ENCODE measurements at regions not wholly inside any gene's neighbourhood (a gene's known extent, or its start where the extent isn't known, plus 50 kb on each side); places are given as distances from the start of the nearest gene placed in this dataset.

GRCh38 chr20:63073738-63074065, 66.9 kb upstream of the BHLHE23 start:
- Histone ChIP-seq H2AK5ac (ENCODE audit: low read depth, low read length) (no peak overlapping the region), H2AFZ (ENCODE audit: low read length) (no peak overlapping the region), H3K14ac (ENCODE audit: low read length) (no peak overlapping the region), H3K27me3 (ENCODE audit: control insufficient read depth in 3 of 3, insufficient read depth in 3 of 3, low read depth in 1 of 3, low read length in 3 of 3) (peaks cover 10 to 55% (median 33%) of the 10 kb centered on the region in 3 experiments), H2BK5ac (ENCODE audit: low read length) (no peak overlapping the region), H2BK120ac (ENCODE audit: low read depth, low read length) (no peak overlapping the region), H3K4me1 (ENCODE audit: control insufficient read depth in 2 of 2, insufficient read depth in 1 of 2, low read depth in 1 of 2, low read length in 2 of 2) (no peaks in the 10 kb centered on the region), H3K4ac (ENCODE audit: low read length) (no peak overlapping the region), H3K18ac (ENCODE audit: low read length) (no peak overlapping the region), H3K36me3 (replicated peaks in 1 of 2; ENCODE audit: control insufficient read depth in 2 of 2, insufficient read depth in 2 of 2, low read length in 2 of 2) (no peaks in the 10 kb centered on the region), H3K27ac (replicated peaks; ENCODE audit: low read length) (no peak overlapping the region), H4K91ac (ENCODE audit: low read depth, low read length, poor library complexity) (no peak overlapping the region), H2BK15ac (ENCODE audit: low read length) (no peak overlapping the region), H3K9me3 (replicated peaks in 1 of 2; ENCODE audit: control insufficient read depth in 2 of 2, insufficient read depth in 1 of 2, low read depth in 1 of 2, low read length in 2 of 2) (peaks cover 2 to 4% of the 10 kb centered on the region in 2 donors), H3K9ac (ENCODE audit: low read depth, low read length, poor library complexity) (no peak overlapping the region), H3K4me2 (ENCODE audit: insufficient read depth, low read length, poor library complexity, severe bottlenecking) (no peak overlapping the region), H2BK12ac (ENCODE audit: low read length) (no peak overlapping the region), H3K23ac (ENCODE audit: low read depth, low read length, poor library complexity) (no peak overlapping the region), H3K79me1 (ENCODE audit: low read depth, low read length) (no peaks in the 10 kb centered on the region), H3K4me3 (ENCODE audit: low read length in 2 of 2) (no peak overlapping the region), H4K8ac (ENCODE audit: low read depth, low read length) (no peak overlapping the region)
- WGBS, 2 donors (ENCODE audit: extremely low coverage in 2 of 2, insufficient read length in 2 of 2, insufficient replicate concordance in 1 of 2), result no CpG with 5 or more reads among the region's 6 CpGs
- no peak for DNase-seq (ENCODE audit: low spot score)

- no peak overlapping the region for H2BK15ac ChIP-seq (ENCODE audit: low read length)
- DNase-seq (ENCODE audit: low spot score), result no peak
- no peak overlapping the region for H2BK5ac ChIP-seq (ENCODE audit: low read length)
- H2AFZ ChIP-seq (ENCODE audit: low read length), result no peak overlapping the region
- no peak overlapping the region for H2AK5ac ChIP-seq (ENCODE audit: low read depth, low read length)
- no peak overlapping the region for H3K27ac ChIP-seq (replicated peaks; ENCODE audit: low read length)
- no peaks in the 10 kb centered on the region for H3K79me1 ChIP-seq (ENCODE audit: low read depth, low read length)
- no peak overlapping the region for H3K23ac ChIP-seq (ENCODE audit: low read depth, low read length, poor library complexity)
- no peak overlapping the region for H2BK120ac ChIP-seq (ENCODE audit: low read depth, low read length)
- peaks cover 2 to 4% of the 10 kb centered on the region in 2 donors for H3K9me3 ChIP-seq (replicated peaks in 1 of 2; ENCODE audit: control insufficient read depth in 2 of 2, insufficient read depth in 1 of 2, low read depth in 1 of 2, low read length in 2 of 2)
- H3K18ac ChIP-seq (ENCODE audit: low read length), result no peak overlapping the region
- no peak overlapping the region for H3K4ac ChIP-seq (ENCODE audit: low read length)
- no peaks in the 10 kb centered on the region for H3K36me3 ChIP-seq (replicated peaks in 1 of 2; ENCODE audit: control insufficient read depth in 2 of 2, insufficient read depth in 2 of 2, low read length in 2 of 2)
- H3K4me2 ChIP-seq (ENCODE audit: insufficient read depth, low read length, poor library complexity, severe bottlenecking), result no peak overlapping the region
- H2BK12ac ChIP-seq (ENCODE audit: low read length), result no peak overlapping the region
- H3K4me3 ChIP-seq (ENCODE audit: low read length in 2 of 2), result no peak overlapping the region
- no peaks in the 10 kb centered on the region for H3K4me1 ChIP-seq (ENCODE audit: control insufficient read depth in 2 of 2, insufficient read depth in 1 of 2, low read depth in 1 of 2, low read length in 2 of 2)
- peaks cover 10 to 57% (median 33%) of the 10 kb centered on the region in 3 experiments for H3K27me3 ChIP-seq (ENCODE audit: control insufficient read depth in 3 of 3, insufficient read depth in 3 of 3, low read depth in 1 of 3, low read length in 3 of 3)
- H3K14ac ChIP-seq (ENCODE audit: low read length), result no peak overlapping the region
- no peak overlapping the region for H3K9ac ChIP-seq (ENCODE audit: low read depth, low read length, poor library complexity)
- no CpG with 5 or more reads among the region's 14 CpGs for WGBS, 2 donors (ENCODE audit: extremely low coverage in 2 of 2, insufficient read length in 2 of 2, insufficient replicate concordance in 1 of 2)
- no peak overlapping the region for H4K8ac ChIP-seq (ENCODE audit: low read depth, low read length)
- H4K91ac ChIP-seq (ENCODE audit: low read depth, low read length, poor library complexity), result no peak overlapping the region
Measured at GRCh38 chr20:63072991-63073737, 66.4 kb upstream of the BHLHE23 start.

DNA sequence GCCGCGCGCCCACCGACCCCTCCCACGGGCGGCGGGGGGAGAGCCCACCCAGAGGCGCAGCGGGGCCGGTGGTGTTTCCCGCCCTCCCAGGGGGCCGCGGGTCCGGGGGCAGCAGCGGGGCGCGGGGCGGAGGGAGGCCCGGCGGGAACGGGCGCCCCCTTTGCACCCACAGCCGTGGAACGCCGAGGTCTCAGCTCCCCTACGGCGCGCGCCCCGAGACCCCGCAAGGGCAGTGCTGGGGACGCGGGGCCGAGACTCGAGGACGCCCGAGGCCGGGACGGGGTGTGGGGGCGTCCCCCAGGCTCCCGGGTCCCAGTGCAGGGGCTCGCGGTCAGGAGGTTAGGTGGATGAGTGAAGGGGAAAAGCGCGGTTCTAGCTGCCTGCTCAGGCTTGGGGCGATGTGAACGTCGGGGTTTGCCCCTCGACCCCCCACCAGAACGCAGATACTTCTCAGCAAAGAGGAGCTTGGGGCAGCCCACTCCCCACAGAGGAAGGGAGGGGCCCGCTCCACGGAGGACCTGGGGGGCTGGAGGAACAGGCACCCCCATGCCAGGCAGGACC, 65.5 kb upstream of the BHLHE23 start:
- peak overlapping the region; percentile 15 for H3K4me2 ChIP-seq (ENCODE audit: insufficient read depth, low read length, poor library complexity, severe bottlenecking)
- DNase-seq (ENCODE audit: low spot score), result no peak
- H3K4me1 ChIP-seq (ENCODE audit: control insufficient read depth in 2 of 2, insufficient read depth in 1 of 2, low read depth in 1 of 2, low read length in 2 of 2), result no peaks in the 10 kb centered on the region
- H3K27ac ChIP-seq (replicated peaks; ENCODE audit: low read length), result no peak overlapping the region
- H2BK15ac ChIP-seq (ENCODE audit: low read length), result no peak overlapping the region
- H4K91ac ChIP-seq (ENCODE audit: low read depth, low read length, poor library complexity), result no peak overlapping the region
- peaks cover 2 to 4% of the 10 kb centered on the region in 2 donors for H3K9me3 ChIP-seq (replicated peaks in 1 of 2; ENCODE audit: control insufficient read depth in 2 of 2, insufficient read depth in 1 of 2, low read depth in 1 of 2, low read length in 2 of 2)
- H2AFZ ChIP-seq (ENCODE audit: low read length), result no peak overlapping the region
- H3K4me3 ChIP-seq (ENCODE audit: low read length in 2 of 2), result no peak overlapping the region
- no peaks in the 10 kb centered on the region for H3K79me1 ChIP-seq (ENCODE audit: low read depth, low read length)
- H3K27me3 ChIP-seq (ENCODE audit: control insufficient read depth in 3 of 3, insufficient read depth in 3 of 3, low read depth in 1 of 3, low read length in 3 of 3), result peaks cover 10 to 65% (median 33%) of the 10 kb centered on the region in 3 experiments
- no peak overlapping the region for H2BK5ac ChIP-seq (ENCODE audit: low read length)
- peak overlapping the region; percentile 31 for H3K14ac ChIP-seq (ENCODE audit: low read length)
- H2BK120ac ChIP-seq (ENCODE audit: low read depth, low read length), result no peak overlapping the region
- H2AK5ac ChIP-seq (ENCODE audit: low read depth, low read length), result no peak overlapping the region
- no peak overlapping the region for H4K8ac ChIP-seq (ENCODE audit: low read depth, low read length)
- no peak overlapping the region for H3K23ac ChIP-seq (ENCODE audit: low read depth, low read length, poor library complexity)
- H2BK12ac ChIP-seq (ENCODE audit: low read length), result no peak overlapping the region
- no peak overlapping the region for H3K4ac ChIP-seq (ENCODE audit: low read length)
- no CpG with 5 or more reads among the region's 52 CpGs for WGBS, 2 donors (ENCODE audit: extremely low coverage in 2 of 2, insufficient read length in 2 of 2, insufficient replicate concordance in 1 of 2)
- H3K36me3 ChIP-seq (replicated peaks in 1 of 2; ENCODE audit: control insufficient read depth in 2 of 2, insufficient read depth in 2 of 2, low read length in 2 of 2), result no peaks in the 10 kb centered on the region
- no peak overlapping the region for H3K18ac ChIP-seq (ENCODE audit: low read length)
- no peak overlapping the region for H3K9ac ChIP-seq (ENCODE audit: low read depth, low read length, poor library complexity)

- Histone ChIP-seq H3K14ac (ENCODE audit: low read length) (no peak overlapping the region), H2AK5ac (ENCODE audit: low read depth, low read length) (no peak overlapping the region), H3K36me3 (replicated peaks in 1 of 2; ENCODE audit: control insufficient read depth in 2 of 2, insufficient read depth in 2 of 2, low read length in 2 of 2) (no peaks in the 10 kb centered on the region), H4K8ac (ENCODE audit: low read depth, low read length) (no peak overlapping the region), H4K91ac (ENCODE audit: low read depth, low read length, poor library complexity) (no peak overlapping the region), H2BK15ac (ENCODE audit: low read length) (no peak overlapping the region), H3K9me3 (replicated peaks in 1 of 2; ENCODE audit: control insufficient read depth in 2 of 2, insufficient read depth in 1 of 2, low read depth in 1 of 2, low read length in 2 of 2) (peaks cover 2 to 4% of the 10 kb centered on the region in 2 donors), H3K27ac (replicated peaks; ENCODE audit: low read length) (no peak overlapping the region), H3K79me1 (ENCODE audit: low read depth, low read length) (no peaks in the 10 kb centered on the region), H2BK5ac (ENCODE audit: low read length) (no peak overlapping the region), H3K9ac (ENCODE audit: low read depth, low read length, poor library complexity) (no peak overlapping the region), H3K27me3 (ENCODE audit: control insufficient read depth in 3 of 3, insufficient read depth in 3 of 3, low read depth in 1 of 3, low read length in 3 of 3) (peaks cover 10 to 72% (median 33%) of the 10 kb centered on the region in 3 experiments), H3K4ac (ENCODE audit: low read length) (no peak overlapping the region), H2BK12ac (ENCODE audit: low read length) (no peak overlapping the region), H3K4me1 (ENCODE audit: control insufficient read depth in 2 of 2, insufficient read depth in 1 of 2, low read depth in 1 of 2, low read length in 2 of 2) (no peaks in the 10 kb centered on the region), H2AFZ (ENCODE audit: low read length) (no peak overlapping the region), H3K4me3 (ENCODE audit: low read length in 2 of 2) (no peak overlapping the region), H3K18ac (ENCODE audit: low read length) (no peak overlapping the region), H2BK120ac (ENCODE audit: low read depth, low read length) (no peak overlapping the region), H3K23ac (ENCODE audit: low read depth, low read length, poor library complexity) (no peak overlapping the region), H3K4me2 (ENCODE audit: insufficient read depth, low read length, poor library complexity, severe bottlenecking) (peak overlapping the region; percentile 4)
- no CpG with 5 or more reads among the region's 40 CpGs for WGBS, 2 donors (ENCODE audit: extremely low coverage in 2 of 2, insufficient read length in 2 of 2, insufficient replicate concordance in 1 of 2)
- DNase-seq (ENCODE audit: low spot score), result no peak
Measured at GRCh38 chr20:63071541-63072181, 64.9 kb upstream of the BHLHE23 start.

Measured in neuronal stem cell (in vitro differentiated cells).